ENCODE measurements at regions not wholly inside any gene's neighbourhood (a gene's known extent, or its start where the extent isn't known, plus 50 kb on each side); places are given as distances from the start of the nearest gene placed in this dataset.

- TF ChIP-seq CTCF (conservative IDR thresholded peaks at IDR 0.05; ENCODE audit: low read depth, low read length) = no peak
- no peak for TF ChIP-seq CHD1 (IDR thresholded peaks at IDR 0.05; ENCODE audit: low read depth, low read length)
- TF ChIP-seq RAD21 (IDR thresholded peaks at IDR 0.05; ENCODE audit: low read length) = no peak
- TF ChIP-seq CEBPB (IDR thresholded peaks at IDR 0.05; ENCODE audit: low read depth, low read length) = no peak
- no peak for TF ChIP-seq POLR2A (IDR thresholded peaks at IDR 0.05; ENCODE audit: low read depth, low read length)
- no peak for TF ChIP-seq FOS (IDR thresholded peaks at IDR 0.05; ENCODE audit: low read depth, low read length)
- no peak for TF ChIP-seq RFX5 (IDR thresholded peaks at IDR 0.05; ENCODE audit: low read depth, low read length)
- no peak for TF ChIP-seq USF2 (IDR thresholded peaks at IDR 0.05; ENCODE audit: low read depth, low read length)
- TF ChIP-seq NFE2L2 (IDR thresholded peaks at IDR 0.05; ENCODE audit: low read depth, low read length) = no peak
- TF ChIP-seq SMC3 (IDR thresholded peaks at IDR 0.05; ENCODE audit: low read depth, low read length) = no peak
Observed at GRCh38 chr6:27531772-27532459, 59.0 kb upstream of the ZNF184 start.

Data from IMR-90 (cell line).